ENCODE measurements at regions not wholly inside any gene's neighbourhood (a gene's known extent, or its start where the extent isn't known, plus 50 kb on each side); places are given as distances from the start of the nearest gene placed in this dataset.

GRCh38 chr16:63349961-63350360, 1313.7 kb upstream of the CDH8 start:
- DNase-seq: no peak
- H3K4me3 Mint-ChIP-seq: no peak overlapping the region
- TF ChIP-seq CTCF (IDR thresholded peaks at IDR 0.05): no peak
- peaks cover 4% of the 10 kb centered on the region; the same call in 1 of the 2 replicates for H3K9me3 Mint-ChIP-seq
- no peaks in the 10 kb centered on the region for H3K4me1 Mint-ChIP-seq (ENCODE audit: low read depth)
- H3K27ac Mint-ChIP-seq: no peak overlapping the region
- no peaks in the 10 kb centered on the region for H3K27me3 Mint-ChIP-seq (ENCODE audit: insufficient read depth)
- H3K36me3 Mint-ChIP-seq (ENCODE audit: low read depth): no peaks in the 10 kb centered on the region

- Mint-ChIP-seq H3K36me3 (ENCODE audit: low read depth) (no peaks in the 10 kb centered on the region), H3K4me3 (no peak overlapping the region), H3K27me3 (ENCODE audit: insufficient read depth) (no peaks in the 10 kb centered on the region), H3K27ac (no peak overlapping the region), H3K4me1 (ENCODE audit: low read depth) (no peaks in the 10 kb centered on the region), H3K9me3 (peaks cover 4% of the 10 kb centered on the region; the same call in 1 of the 2 replicates)
- no peak for TF ChIP-seq CTCF (IDR thresholded peaks at IDR 0.05)
- DNase-seq: no peak
Observed at GRCh38 chr16:63346000-63346399, 1309.8 kb upstream of the CDH8 start.

GRCh38 chr16:63337264-63337663, 1301.0 kb upstream of the CDH8 start:
- H3K4me3 Mint-ChIP-seq: no peak overlapping the region
- no peak for DNase-seq
- no peak for TF ChIP-seq CTCF (IDR thresholded peaks at IDR 0.05)
- H3K27me3 Mint-ChIP-seq (ENCODE audit: insufficient read depth): no peaks in the 10 kb centered on the region
- peaks cover 28% of the 10 kb centered on the region for H3K9me3 Mint-ChIP-seq
- H3K36me3 Mint-ChIP-seq (ENCODE audit: low read depth): no peaks in the 10 kb centered on the region
- H3K4me1 Mint-ChIP-seq (ENCODE audit: low read depth): no peaks in the 10 kb centered on the region
- no peak overlapping the region for H3K27ac Mint-ChIP-seq

DNA sequence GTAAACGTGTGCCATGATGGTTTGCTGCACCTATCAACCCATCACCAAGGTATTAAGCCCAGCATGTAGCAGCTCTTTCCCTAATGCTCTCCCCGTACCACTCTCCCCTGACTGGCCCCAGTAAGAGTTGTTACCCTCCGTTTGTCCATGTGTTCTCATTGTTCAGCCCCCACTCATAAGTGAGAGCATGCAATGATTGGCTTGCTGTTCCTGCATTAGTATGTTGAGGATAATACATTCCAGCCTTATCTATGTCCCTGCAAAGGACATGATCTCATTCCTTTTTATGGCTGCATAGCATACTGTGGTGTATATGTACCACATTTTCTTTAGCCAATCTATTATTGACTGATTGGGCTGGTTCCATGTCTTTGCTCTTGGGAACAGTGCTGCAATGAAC, 1294.9 kb upstream of the CDH8 start:
- no peaks in the 10 kb centered on the region for H3K36me3 Mint-ChIP-seq (ENCODE audit: low read depth)
- peaks cover 21% of the 10 kb centered on the region for H3K9me3 Mint-ChIP-seq
- no peak for DNase-seq
- no peak for TF ChIP-seq CTCF (IDR thresholded peaks at IDR 0.05)
- no peaks in the 10 kb centered on the region for H3K27me3 Mint-ChIP-seq (ENCODE audit: insufficient read depth)
- H3K4me1 Mint-ChIP-seq (ENCODE audit: low read depth): no peaks in the 10 kb centered on the region
- no peak overlapping the region for H3K4me3 Mint-ChIP-seq
- H3K27ac Mint-ChIP-seq: no peak overlapping the region

DNA sequence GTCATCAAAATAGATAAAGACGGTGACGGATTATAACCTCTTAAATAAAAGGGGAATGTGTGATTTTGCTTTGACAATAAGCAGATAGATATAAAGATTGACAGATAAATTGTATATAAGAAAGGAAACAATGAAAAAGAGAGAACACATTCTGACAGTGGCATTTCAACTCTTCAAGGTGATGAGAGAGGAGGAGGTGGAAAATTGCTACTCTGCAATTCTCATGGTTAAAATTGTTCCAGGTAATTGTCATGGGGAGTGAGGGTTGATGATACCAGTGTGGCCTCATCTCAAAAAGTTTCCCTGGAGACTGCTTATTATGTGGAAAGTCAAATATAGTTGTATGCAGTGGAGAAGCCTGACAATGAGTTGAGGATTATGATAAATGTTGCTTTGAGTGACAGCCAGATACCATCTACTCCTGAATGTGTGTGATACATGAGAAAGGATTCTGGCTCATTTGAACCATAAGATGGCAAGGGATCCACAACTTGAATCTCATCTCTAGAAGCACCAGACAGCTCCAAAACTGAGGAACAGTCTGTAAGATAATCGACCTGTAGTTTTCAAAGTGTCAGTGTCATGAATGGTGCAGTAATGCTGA, 1290.6 kb upstream of the CDH8 start:
- Mint-ChIP-seq H3K36me3 (ENCODE audit: low read depth) (no peaks in the 10 kb centered on the region), H3K4me3 (no peak overlapping the region), H3K4me1 (ENCODE audit: low read depth) (no peaks in the 10 kb centered on the region), H3K27ac (no peak overlapping the region), H3K9me3 (peaks cover 9% of the 10 kb centered on the region), H3K27me3 (ENCODE audit: insufficient read depth) (no peaks in the 10 kb centered on the region)
- no peak for DNase-seq
- no peak for TF ChIP-seq CTCF (IDR thresholded peaks at IDR 0.05)

Data from HFFc6 (cell line).